Loucy (cell line): ENCODE measurements at regions not wholly inside any gene's neighbourhood (a gene's known extent, or its start where the extent isn't known, plus 50 kb on each side); places are given as distances from the start of the nearest gene placed in this dataset.

ENCODE experiments used
- H2AFZ ChIP-seq: fragments of 200-600 bp; sonication (generic); 2 replicates; pipeline ENCODE4 v1.6.0; 2016; ENCODE audit warnings: antibody characterized with exemption, mild to moderate bottlenecking, low read length, moderate library complexity
- H3F3A ChIP-seq: fragments of 200-600 bp; 2 replicates; pipeline ENCODE4 v1.6.0; 2016; ENCODE audit warnings: antibody characterized with exemption, low read depth, mild to moderate bottlenecking
- H3K27me3 ChIP-seq: fragments of 200-600 bp; sonication (generic); 2 replicates; pipeline ENCODE4 v1.6.1; 2014; ENCODE audit warnings: low read length, mild to moderate bottlenecking; ENCODE audit not compliant: insufficient read depth, poor library complexity, severe bottlenecking
- H3K36me3 ChIP-seq: fragments of 200-600 bp; sonication (generic); 2 replicates; pipeline ENCODE4 v1.6.1; 2016; ENCODE audit warnings: low read length; ENCODE audit not compliant: insufficient read depth
- H3K4me1 ChIP-seq: fragments of 200-600 bp; sonication (generic); 2 replicates; pipeline ENCODE4 v1.5.1; 2014; ENCODE audit warnings: low read length, mild to moderate bottlenecking; ENCODE audit not compliant: insufficient read depth, poor library complexity, severe bottlenecking
- H3K4me2 ChIP-seq: fragments of 200-600 bp; sonication (generic); 2 replicates; pipeline ENCODE4 v1.6.0; 2014; ENCODE audit warnings: antibody characterized with exemption, low read length, low read depth, mild to moderate bottlenecking; ENCODE audit not compliant: poor library complexity, severe bottlenecking
- H3K4me3 ChIP-seq: fragments of 200-600 bp; sonication (generic); 2 replicates; pipeline ENCODE4 v1.5.1; 2014; ENCODE audit warnings: low read length, mild to moderate bottlenecking, mixed read lengths; ENCODE audit not compliant: poor library complexity, severe bottlenecking
- H3K79me2 ChIP-seq: fragments of 200-600 bp; sonication (generic); 2 replicates; pipeline ENCODE4 v1.6.1; 2014; ENCODE audit warnings: low read length; ENCODE audit not compliant: insufficient read depth
- H3K9ac ChIP-seq: fragments of 200-600 bp; sonication (generic); 2 replicates; pipeline ENCODE4 v1.6.0; 2014; ENCODE audit warnings: mild to moderate bottlenecking, low read depth, low read length, moderate library complexity; ENCODE audit not compliant: poor library complexity, severe bottlenecking
- H3K9me2 ChIP-seq: fragments of 200-600 bp; sonication (generic); replicated peaks from 2 replicates; pipeline ENCODE4 v1.6.1; 2016; ENCODE audit warnings: low read depth, low read length, mixed read lengths
- H3K9me3 ChIP-seq: fragments of 200-600 bp; sonication (generic); 2 replicates; pipeline ENCODE4 v1.6.1; 2014; ENCODE audit warnings: mild to moderate bottlenecking, antibody characterized with exemption, low read length, low read depth; ENCODE audit not compliant: insufficient read depth
- H4K20me1 ChIP-seq: fragments of 200-600 bp; sonication (generic); 2 replicates; pipeline ENCODE4 v1.6.0; 2014; ENCODE audit warnings: antibody characterized with exemption, low read length, mild to moderate bottlenecking; ENCODE audit not compliant: insufficient read depth, poor library complexity, severe bottlenecking
- EZH2phosphoT487 ChIP-seq: fragments of 200-600 bp; IDR thresholded peaks from 2 replicates; pipeline ENCODE4 v1.6.1; 2018; ENCODE audit warnings: antibody characterized with exemption, mild to moderate bottlenecking, moderate library complexity, borderline replicate concordance
- TF ChIP-seq, protein P1 (sequence below): fragments of 200-600 bp; sonication (generic); conservative IDR thresholded peaks from 2 replicates; pipeline ENCODE4 v1.5.1; 2014; ENCODE audit warnings: mild to moderate bottlenecking, antibody characterized with exemption, low read length

DNA sequence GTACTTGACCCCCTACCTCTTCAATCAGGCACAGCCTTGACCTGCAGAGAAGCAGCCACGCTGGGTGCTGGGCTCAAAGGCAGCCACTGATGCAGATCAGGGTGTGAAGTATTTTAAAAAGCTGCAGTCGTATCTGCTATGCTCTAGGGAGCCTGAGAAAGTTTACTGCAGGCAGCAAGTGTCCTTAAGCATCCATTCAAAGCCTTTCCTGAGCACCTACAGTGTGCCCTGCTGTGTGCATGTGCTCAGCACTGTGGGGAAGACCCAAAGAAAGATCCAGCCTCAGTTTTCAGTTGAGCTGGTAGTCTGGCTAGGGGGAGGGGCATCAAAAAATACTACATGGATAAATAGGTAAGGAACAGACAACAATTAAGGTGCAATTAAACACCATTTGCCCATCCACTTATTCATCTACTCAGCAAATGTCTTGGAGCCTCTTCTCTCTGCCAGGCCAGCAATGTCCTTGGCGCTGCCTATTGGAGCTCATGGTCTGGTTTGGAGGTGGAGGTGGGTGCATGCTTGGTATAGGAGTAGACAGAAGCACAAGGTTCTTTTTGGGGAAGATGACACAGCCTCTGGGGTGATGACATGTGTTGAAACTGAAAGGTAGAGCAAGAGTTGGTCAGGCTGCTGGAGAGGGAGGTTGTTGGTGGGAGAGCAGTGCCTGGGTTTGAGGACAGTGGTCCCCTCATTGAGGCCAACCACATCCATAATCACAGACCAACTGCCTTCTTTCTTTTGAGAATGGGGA, 85.9 kb upstream of the PRR23C start:
- H3K9me2 ChIP-seq = no peaks in the 10 kb centered on the region
- no peak overlapping the region for H3K4me2 ChIP-seq
- H3K36me3 ChIP-seq = no peaks in the 10 kb centered on the region
- no peaks in the 10 kb centered on the region for H3K9me3 ChIP-seq
- H3K4me1 ChIP-seq = peaks cover 38% of the 10 kb centered on the region
- no peak overlapping the region for H3K4me3 ChIP-seq
- no peaks in the 10 kb centered on the region for H4K20me1 ChIP-seq
- no peak overlapping the region for H3K9ac ChIP-seq
- H3K27me3 ChIP-seq = no peaks in the 10 kb centered on the region
- no peaks in the 10 kb centered on the region for H3F3A ChIP-seq
- no peak overlapping the region for H2AFZ ChIP-seq
- H3K79me2 ChIP-seq = no peaks in the 10 kb centered on the region
- TF ChIP-seq, protein P1, sequence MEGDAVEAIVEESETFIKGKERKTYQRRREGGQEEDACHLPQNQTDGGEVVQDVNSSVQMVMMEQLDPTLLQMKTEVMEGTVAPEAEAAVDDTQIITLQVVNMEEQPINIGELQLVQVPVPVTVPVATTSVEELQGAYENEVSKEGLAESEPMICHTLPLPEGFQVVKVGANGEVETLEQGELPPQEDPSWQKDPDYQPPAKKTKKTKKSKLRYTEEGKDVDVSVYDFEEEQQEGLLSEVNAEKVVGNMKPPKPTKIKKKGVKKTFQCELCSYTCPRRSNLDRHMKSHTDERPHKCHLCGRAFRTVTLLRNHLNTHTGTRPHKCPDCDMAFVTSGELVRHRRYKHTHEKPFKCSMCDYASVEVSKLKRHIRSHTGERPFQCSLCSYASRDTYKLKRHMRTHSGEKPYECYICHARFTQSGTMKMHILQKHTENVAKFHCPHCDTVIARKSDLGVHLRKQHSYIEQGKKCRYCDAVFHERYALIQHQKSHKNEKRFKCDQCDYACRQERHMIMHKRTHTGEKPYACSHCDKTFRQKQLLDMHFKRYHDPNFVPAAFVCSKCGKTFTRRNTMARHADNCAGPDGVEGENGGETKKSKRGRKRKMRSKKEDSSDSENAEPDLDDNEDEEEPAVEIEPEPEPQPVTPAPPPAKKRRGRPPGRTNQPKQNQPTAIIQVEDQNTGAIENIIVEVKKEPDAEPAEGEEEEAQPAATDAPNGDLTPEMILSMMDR = no peak
- TF ChIP-seq EZH2phosphoT487 = no peak

DNA sequence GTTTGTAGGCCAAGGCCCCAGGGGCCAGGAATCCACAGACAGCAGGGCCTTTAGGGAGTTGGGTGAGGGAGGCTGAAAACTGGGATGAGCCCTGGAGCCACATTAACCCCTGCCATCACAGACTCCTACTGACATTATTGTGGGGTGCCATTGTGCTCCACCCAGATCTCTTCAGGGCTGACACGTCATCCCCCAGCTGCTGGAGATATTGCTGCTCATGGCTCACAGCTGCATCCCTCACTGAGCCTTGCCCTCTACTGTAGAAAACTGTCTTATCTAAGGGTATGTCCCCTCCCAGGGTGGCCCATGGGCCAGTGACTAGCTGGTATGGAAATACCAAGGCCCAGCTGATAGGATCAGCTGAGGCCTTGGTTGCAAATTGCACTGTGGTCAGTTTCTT, 87.3 kb upstream of the PRR23C start:
- no peak overlapping the region for H3K4me3 ChIP-seq
- TF ChIP-seq EZH2phosphoT487 = no peak
- TF ChIP-seq, protein P1 = no peak
- no peaks in the 10 kb centered on the region for H3K79me2 ChIP-seq
- no peaks in the 10 kb centered on the region for H3K9me2 ChIP-seq
- H3K36me3 ChIP-seq = no peaks in the 10 kb centered on the region
- peak overlapping the region; percentile 15 for H3K9ac ChIP-seq
- H3F3A ChIP-seq = no peaks in the 10 kb centered on the region
- no peak overlapping the region for H2AFZ ChIP-seq
- no peaks in the 10 kb centered on the region for H3K9me3 ChIP-seq
- no peak overlapping the region for H3K4me2 ChIP-seq
- H4K20me1 ChIP-seq = no peaks in the 10 kb centered on the region
- H3K4me1 ChIP-seq = peaks cover 25% of the 10 kb centered on the region
- no peaks in the 10 kb centered on the region for H3K27me3 ChIP-seq

GRCh38 chr3:139132976-139133375, 88.3 kb upstream of the PRR23C start:
- Histone ChIP-seq H3K27me3 (no peaks in the 10 kb centered on the region), H3K4me3 (no peak overlapping the region), H3K4me1 (peaks cover 16% of the 10 kb centered on the region), H3K79me2 (no peaks in the 10 kb centered on the region), H2AFZ (no peak overlapping the region), H4K20me1 (no peaks in the 10 kb centered on the region), H3F3A (no peaks in the 10 kb centered on the region), H3K9me3 (no peaks in the 10 kb centered on the region), H3K4me2 (no peak overlapping the region), H3K9me2 (no peaks in the 10 kb centered on the region), H3K9ac (no peak overlapping the region), H3K36me3 (no peaks in the 10 kb centered on the region)
- TF ChIP-seq EZH2phosphoT487 = no peak
- TF ChIP-seq, protein P1 = no peak
